HG03097 (cell line): ENCODE measurements at regions not wholly inside any gene's neighbourhood (a gene's known extent, or its start where the extent isn't known, plus 50 kb on each side); places are given as distances from the start of the nearest gene placed in this dataset.

ENCODE experiments used
- ATAC-seq: cut with Tn5 transposase; IDR thresholded peaks from one replicate; pipeline ENCODE4 v1.9.1; 2021; ENCODE audit not compliant: unreplicated experiment, low FRiP score

GRCh38 chr1:168865850-168866620, 137.0 kb upstream of the DPT start:
- ATAC-seq: no peak

GRCh38 chr1:168867941-168868634, 139.1 kb upstream of the DPT start:
- ATAC-seq: no peak

- ATAC-seq: no peak
Measured at GRCh38 chr1:168871531-168871930, 142.5 kb upstream of the DPT start.

- no peak for ATAC-seq
Measured at GRCh38 chr1:168875831-168876230, 146.8 kb upstream of the DPT start.

GRCh38 chr1:168876830-168877229, 147.8 kb upstream of the DPT start:
- ATAC-seq: no peak

- no peak for ATAC-seq
Measured at GRCh38 chr1:168879896-168880734, 151.1 kb upstream of the DPT start.

- no peak for ATAC-seq
Measured at GRCh38 chr1:168881656-168882260, 152.8 kb upstream of the DPT start.

- no peak for ATAC-seq
Measured at GRCh38 chr1:168887381-168887780, 158.4 kb upstream of the DPT start.

- no peak for ATAC-seq
Measured at GRCh38 chr1:168888418-168888817, 159.4 kb upstream of the DPT start.

GRCh38 chr1:168892931-168893330, 163.9 kb upstream of the DPT start:
- no peak for ATAC-seq

- no peak for ATAC-seq
Measured at GRCh38 chr1:168893359-168893801, 164.4 kb upstream of the DPT start.

GRCh38 chr1:168894397-168894903, 165.4 kb upstream of the DPT start:
- ATAC-seq: no peak

GRCh38 chr1:168897249-168897648, 168.2 kb upstream of the DPT start:
- no peak for ATAC-seq

- ATAC-seq: no peak
Measured at GRCh38 chr1:168903237-168903830, 174.3 kb upstream of the DPT start.

GRCh38 chr1:168905633-168906032, 176.6 kb upstream of the DPT start:
- ATAC-seq: no peak

GRCh38 chr1:168906367-168906766, 177.4 kb upstream of the DPT start:
- ATAC-seq: no peak

GRCh38 chr1:168907053-168907452, 178.0 kb upstream of the DPT start:
- ATAC-seq: no peak

- ATAC-seq: no peak
Measured at GRCh38 chr1:168907786-168908348, 178.9 kb upstream of the DPT start.

GRCh38 chr1:168910403-168910802, 181.4 kb upstream of the DPT start:
- no peak for ATAC-seq

GRCh38 chr1:168911370-168911769, 182.4 kb upstream of the DPT start:
- ATAC-seq: no peak
